SK-N-MC (cell line): ENCODE measurements at regions not wholly inside any gene's neighbourhood (a gene's known extent, or its start where the extent isn't known, plus 50 kb on each side); places are given as distances from the start of the nearest gene placed in this dataset.

Source experiments
- EZH2 ChIP-seq: fragments of 200-600 bp; sonication (generic); IDR thresholded peaks from one replicate; pipeline ENCODE4 v1.6.1; 2017; ENCODE audit warnings: antibody characterized with exemption
- FOXP2 ChIP-seq: optimal IDR thresholded peaks from 2 replicates; pipeline ENCODE3; 2011; ENCODE audit warnings: mild to moderate bottlenecking, moderate library complexity; ENCODE audit not compliant: insufficient read depth; ENCODE audit errors: extremely low read length, control extremely low read depth
- POLR2AphosphoS5 ChIP-seq: IDR thresholded peaks from 2 replicates; pipeline ENCODE4 v1.6.1; 2012; ENCODE audit warnings: mild to moderate bottlenecking, low read depth, low read length, borderline replicate concordance

- no peak for TF ChIP-seq EZH2
- no peak for TF ChIP-seq POLR2AphosphoS5
- no peak for TF ChIP-seq FOXP2
These were observed 141.1 kb downstream of the RGS9 start for GRCh38 chr17:65278050-65278819.
